Activated CD4-positive, alpha-beta T cell treated with anti-CD3 and anti-CD28 coated beads, Interleukin-2, amount 10 ng/mL, durations not matched to agents 7 days and 5 days (primary cell): ENCODE measurements at regions not wholly inside any gene's neighbourhood (a gene's known extent, or its start where the extent isn't known, plus 50 kb on each side); places are given as distances from the start of the nearest gene placed in this dataset.
"Not testable (repeated sequence)": the region's sequence is repeated elsewhere in the genome, so short reads cannot be mapped to it uniquely, and the experiment has no call there.

Source experiments
- CTCF ChIA-PET: fragments of 350-600 bp; sonication (Branson Sonifier 250); formaldehyde crosslinking; loops from one replicate; lab custom pipeline; 2021; ENCODE audit warnings: antibody characterized with exemption; lab: Charles Lee
- POLR2A ChIA-PET: fragments of 350-600 bp; sonication (Branson Sonifier 250); formaldehyde crosslinking; loops from one replicate; lab custom pipeline; 2021; ENCODE audit warnings: antibody characterized with exemption; lab: Charles Lee
- DNase-seq: peaks from one replicate; pipeline ENCODE4 v3.0.0-alpha.2; 2020
- H3K27ac Mint-ChIP-seq: one replicate; pipeline ENCODE4 v1.8.0; 2021; ENCODE audit warnings: mild to moderate bottlenecking, moderate library complexity, mixed read lengths
- H3K27me3 Mint-ChIP-seq: one replicate; pipeline ENCODE4 v1.8.0; 2021; ENCODE audit warnings: mixed read lengths
- H3K36me3 Mint-ChIP-seq: one replicate; pipeline ENCODE4 v1.8.0; 2021; ENCODE audit warnings: low read depth, mixed read lengths
- H3K4me1 Mint-ChIP-seq: one replicate; pipeline ENCODE4 v1.8.0; 2021; ENCODE audit warnings: mixed read lengths
- H3K4me3 Mint-ChIP-seq: one replicate; pipeline ENCODE4 v1.8.0; 2021; ENCODE audit warnings: mild to moderate bottlenecking, moderate library complexity, mixed read lengths
- H3K9me3 Mint-ChIP-seq: one replicate; pipeline ENCODE4 v1.8.0; 2021; ENCODE audit warnings: mixed read lengths

- CTCF ChIA-PET, H3K27ac Mint-ChIP-seq, H3K27me3 Mint-ChIP-seq, H3K36me3 Mint-ChIP-seq, DNase-seq, H3K9me3 Mint-ChIP-seq, H3K4me3 Mint-ChIP-seq, POLR2A ChIA-PET, H3K4me1 Mint-ChIP-seq: not testable (repeated sequence)
These were observed 217.7 kb downstream of the LHFPL1 start for GRCh38 chrX:112461949-112462450.

- H3K36me3 Mint-ChIP-seq = no peaks in the 10 kb centered on the region
- no peak overlapping the region for H3K4me3 Mint-ChIP-seq
- H3K27me3 Mint-ChIP-seq = no peaks in the 10 kb centered on the region
- no peaks in the 10 kb centered on the region for H3K4me1 Mint-ChIP-seq
- no peaks in the 10 kb centered on the region for H3K9me3 Mint-ChIP-seq
- DNase-seq = no peak
- CTCF ChIA-PET = no interaction called here
- POLR2A ChIA-PET = no interaction called here
- H3K27ac Mint-ChIP-seq = no peak overlapping the region
These were observed 221.9 kb downstream of the LHFPL1 start for GRCh38 chrX:112457788-112458187.

- Mint-ChIP-seq H3K27me3 (no peaks in the 10 kb centered on the region), H3K4me1 (no peaks in the 10 kb centered on the region), H3K4me3 (no peak overlapping the region), H3K27ac (no peak overlapping the region), H3K9me3 (no peaks in the 10 kb centered on the region), H3K36me3 (no peaks in the 10 kb centered on the region)
- no peak for DNase-seq
- POLR2A ChIA-PET = no interaction called here
- CTCF ChIA-PET = no interaction called here
These were observed 228.9 kb downstream of the LHFPL1 start for GRCh38 chrX:112450810-112451209.

GRCh38 chrX:112440277-112440676, 239.5 kb downstream of the LHFPL1 start:
- POLR2A ChIA-PET = no interaction called here
- Mint-ChIP-seq H3K4me1 (no peaks in the 10 kb centered on the region), H3K36me3 (no peaks in the 10 kb centered on the region), H3K4me3 (no peak overlapping the region), H3K27ac (no peak overlapping the region), H3K27me3 (no peaks in the 10 kb centered on the region), H3K9me3 (no peaks in the 10 kb centered on the region)
- CTCF ChIA-PET = no interaction called here
- no peak for DNase-seq

- Mint-ChIP-seq H3K4me1 (no peaks in the 10 kb centered on the region), H3K27ac (no peak overlapping the region), H3K27me3 (no peaks in the 10 kb centered on the region), H3K36me3 (no peaks in the 10 kb centered on the region), H3K9me3 (no peaks in the 10 kb centered on the region), H3K4me3 (no peak overlapping the region)
- DNase-seq = no peak
- ChIA-PET CTCF (no interaction called here), POLR2A (no interaction called here)
These were observed 255.6 kb downstream of the LHFPL1 start for GRCh38 chrX:112424166-112424565.

- Mint-ChIP-seq H3K27ac (no peak overlapping the region), H3K4me3 (no peak overlapping the region), H3K36me3 (no peaks in the 10 kb centered on the region), H3K9me3 (peaks cover 2% of the 10 kb centered on the region), H3K4me1 (no peaks in the 10 kb centered on the region), H3K27me3 (no peaks in the 10 kb centered on the region)
- ChIA-PET CTCF (no interaction called here), POLR2A (no interaction called here)
- no peak for DNase-seq
These were observed 288.4 kb downstream of the LHFPL1 start for GRCh38 chrX:112391313-112391712.

GRCh38 chrX:112381649-112382298, 298.0 kb downstream of the LHFPL1 start:
- CTCF ChIA-PET, H3K27ac Mint-ChIP-seq, H3K4me1 Mint-ChIP-seq, DNase-seq, H3K36me3 Mint-ChIP-seq, H3K9me3 Mint-ChIP-seq, H3K27me3 Mint-ChIP-seq, H3K4me3 Mint-ChIP-seq: not testable (repeated sequence)
- POLR2A ChIA-PET = interaction anchor here (0.6 kb wide), 1 partner anchor 193 kb away, joined by 3 read pairs; no protein-coding TSS in a partner anchor

- Mint-ChIP-seq H3K4me1 (no peaks in the 10 kb centered on the region), H3K9me3 (no peaks in the 10 kb centered on the region), H3K27ac (no peak overlapping the region), H3K27me3 (no peaks in the 10 kb centered on the region), H3K36me3 (no peaks in the 10 kb centered on the region), H3K4me3 (no peak overlapping the region)
- CTCF ChIA-PET = no interaction called here
- DNase-seq = no peak
- POLR2A ChIA-PET = interaction anchor here (0.6 kb wide), 1 partner anchor 192 kb away, joined by 3 read pairs; no protein-coding TSS in a partner anchor
These were observed 298.1 kb upstream of the TRPC5 start for GRCh38 chrX:112380541-112381278.

GRCh38 chrX:112377481-112377880, 294.9 kb upstream of the TRPC5 start:
- no peak overlapping the region for H3K27ac Mint-ChIP-seq
- CTCF ChIA-PET = no interaction called here
- no peak overlapping the region for H3K4me3 Mint-ChIP-seq
- H3K9me3 Mint-ChIP-seq = no peaks in the 10 kb centered on the region
- H3K27me3 Mint-ChIP-seq = no peaks in the 10 kb centered on the region
- H3K36me3 Mint-ChIP-seq = no peaks in the 10 kb centered on the region
- DNase-seq = no peak
- H3K4me1 Mint-ChIP-seq = no peaks in the 10 kb centered on the region
- POLR2A ChIA-PET = no interaction called here

- ChIA-PET CTCF (no interaction called here), POLR2A (no interaction called here)
- Mint-ChIP-seq H3K4me1 (no peaks in the 10 kb centered on the region), H3K9me3 (no peaks in the 10 kb centered on the region), H3K27me3 (no peaks in the 10 kb centered on the region), H3K4me3 (no peak overlapping the region), H3K36me3 (no peaks in the 10 kb centered on the region), H3K27ac (no peak overlapping the region)
- no peak for DNase-seq
These were observed 285.8 kb upstream of the TRPC5 start for GRCh38 chrX:112368371-112368770.

- H3K9me3 Mint-ChIP-seq = no peaks in the 10 kb centered on the region
- POLR2A ChIA-PET = no interaction called here
- H3K27ac Mint-ChIP-seq = no peak overlapping the region
- H3K27me3 Mint-ChIP-seq = no peaks in the 10 kb centered on the region
- DNase-seq = no peak
- no peaks in the 10 kb centered on the region for H3K4me1 Mint-ChIP-seq
- H3K36me3 Mint-ChIP-seq = no peaks in the 10 kb centered on the region
- CTCF ChIA-PET = no interaction called here
- no peak overlapping the region for H3K4me3 Mint-ChIP-seq
These were observed 284.5 kb upstream of the TRPC5 start for GRCh38 chrX:112367065-112367464.

- Mint-ChIP-seq H3K27ac (no peak overlapping the region), H3K27me3 (no peaks in the 10 kb centered on the region), H3K4me1 (no peaks in the 10 kb centered on the region), H3K36me3 (no peaks in the 10 kb centered on the region), H3K9me3 (no peaks in the 10 kb centered on the region), H3K4me3 (no peak overlapping the region)
- CTCF ChIA-PET = no interaction called here
- POLR2A ChIA-PET = no interaction called here
- DNase-seq = no peak
These were observed 277.3 kb upstream of the TRPC5 start for GRCh38 chrX:112359906-112360305.

GRCh38 chrX:112355931-112356330, 273.4 kb upstream of the TRPC5 start:
- Mint-ChIP-seq H3K36me3 (no peaks in the 10 kb centered on the region), H3K9me3 (no peaks in the 10 kb centered on the region), H3K4me1 (no peaks in the 10 kb centered on the region), H3K27ac (no peak overlapping the region), H3K27me3 (no peaks in the 10 kb centered on the region), H3K4me3 (no peak overlapping the region)
- POLR2A ChIA-PET = no interaction called here
- no peak for DNase-seq
- CTCF ChIA-PET = no interaction called here
